Activated CD4-positive, CD25-positive, alpha-beta regulatory T cell treated with anti-CD3 and anti-CD28 coated beads, Interleukin-2, amount 50 U/mL, for 24 hours (primary cell): ENCODE measurements at regions not wholly inside any gene's neighbourhood (a gene's known extent, or its start where the extent isn't known, plus 50 kb on each side); places are given as distances from the start of the nearest gene placed in this dataset.

Experiments used
- ATAC-seq, 2 donors: fragments of 150-1000 bp; cut with Tn5 transposase; one replicate each; pipeline ENCODE4 v1.10.0; 2021; ENCODE audit warnings: mild to moderate bottlenecking in 1 of 2, moderate library complexity in 1 of 2

- ATAC-seq, result no peak
These were observed 510.9 kb upstream of the CELF4 start for GRCh38 chr18:38076346-38077070.

GRCh38 chr18:38074298-38074876, 508.8 kb upstream of the CELF4 start:
- no peak for ATAC-seq

GRCh38 chr18:38067821-38068220, 502.2 kb upstream of the CELF4 start:
- no peak for ATAC-seq

- ATAC-seq, result no peak
These were observed 501.5 kb upstream of the CELF4 start for GRCh38 chr18:38067086-38067485.

- ATAC-seq, result no peak
These were observed 487.4 kb upstream of the CELF4 start for GRCh38 chr18:38052879-38053590.

- no peak for ATAC-seq
These were observed 482.2 kb upstream of the CELF4 start for GRCh38 chr18:38047820-38048219.

- ATAC-seq, result no peak
These were observed 481.1 kb upstream of the CELF4 start for GRCh38 chr18:38046651-38047050.

GRCh38 chr18:38045845-38046244, 480.2 kb upstream of the CELF4 start:
- no peak for ATAC-seq

- no peak for ATAC-seq
These were observed 476.8 kb upstream of the CELF4 start for GRCh38 chr18:38042211-38042890.

GRCh38 chr18:38038242-38038641, 472.6 kb upstream of the CELF4 start:
- ATAC-seq, result no peak

- ATAC-seq, result no peak
These were observed 469.6 kb upstream of the CELF4 start for GRCh38 chr18:38035193-38035592.

GRCh38 chr18:38033282-38033681, 467.7 kb upstream of the CELF4 start:
- no peak for ATAC-seq

- ATAC-seq, result no peak
These were observed 466.9 kb upstream of the CELF4 start for GRCh38 chr18:38032516-38032915.

- no peak for ATAC-seq
These were observed 463.3 kb upstream of the CELF4 start for GRCh38 chr18:38028946-38029345.

GRCh38 chr18:38025433-38026038, 459.9 kb upstream of the CELF4 start:
- ATAC-seq, result no peak

- no peak for ATAC-seq
These were observed 458.3 kb upstream of the CELF4 start for GRCh38 chr18:38023871-38024270.

GRCh38 chr18:38022234-38022633, 456.6 kb upstream of the CELF4 start:
- ATAC-seq, result no peak

GRCh38 chr18:38019292-38019691, 453.7 kb upstream of the CELF4 start:
- ATAC-seq, result no peak

- ATAC-seq, result no peak
These were observed 445.6 kb upstream of the CELF4 start for GRCh38 chr18:38010971-38011857.

GRCh38 chr18:38010037-38010436, 444.4 kb upstream of the CELF4 start:
- no peak for ATAC-seq

GRCh38 chr18:38009320-38009719, 443.7 kb upstream of the CELF4 start:
- ATAC-seq, result no peak
